Nephron (organoid): ENCODE measurements at regions not wholly inside any gene's neighbourhood (a gene's known extent, or its start where the extent isn't known, plus 50 kb on each side); places are given as distances from the start of the nearest gene placed in this dataset.

Experiments
- H3K27ac Mint-ChIP-seq, 3 experiments: 2 replicates each; pipeline ENCODE4 v1.8.0; 2020; ENCODE audit warnings: mixed read lengths in 3 of 3, mild to moderate bottlenecking in 2 of 3, moderate library complexity in 1 of 3
- H3K27me3 Mint-ChIP-seq: 2 replicates; pipeline ENCODE4 v1.8.0; 2021; ENCODE audit warnings: low read depth, mild to moderate bottlenecking, moderate library complexity, mixed read lengths
- H3K36me3 Mint-ChIP-seq: 2 replicates; pipeline ENCODE4 v1.8.0; 2020; ENCODE audit warnings: low read depth, mixed read lengths
- H3K4me1 Mint-ChIP-seq: 2 replicates; pipeline ENCODE4 v1.8.0; 2020; ENCODE audit warnings: mixed read lengths
- H3K4me3 Mint-ChIP-seq, 3 experiments: 2 replicates each; pipeline ENCODE4 v1.8.0; 2020; ENCODE audit warnings: mild to moderate bottlenecking in 3 of 3, mixed read lengths in 3 of 3, moderate library complexity in 2 of 3
- H3K9me3 Mint-ChIP-seq: 2 replicates; pipeline ENCODE4 v1.8.0; 2020; ENCODE audit warnings: mixed read lengths
- TF ChIP-seq, protein P1 (sequence below), 3 experiments: fragments of 200-600 bp; sonication (generic); IDR thresholded peaks; one replicate each; pipeline ENCODE4 v1.5.0; 2021; ENCODE audit warnings: antibody characterized with exemption in 3 of 3; ENCODE audit not compliant: unreplicated experiment in 3 of 3

- no peaks in the 10 kb centered on the region for H3K4me1 Mint-ChIP-seq
- TF ChIP-seq, protein P1, sequence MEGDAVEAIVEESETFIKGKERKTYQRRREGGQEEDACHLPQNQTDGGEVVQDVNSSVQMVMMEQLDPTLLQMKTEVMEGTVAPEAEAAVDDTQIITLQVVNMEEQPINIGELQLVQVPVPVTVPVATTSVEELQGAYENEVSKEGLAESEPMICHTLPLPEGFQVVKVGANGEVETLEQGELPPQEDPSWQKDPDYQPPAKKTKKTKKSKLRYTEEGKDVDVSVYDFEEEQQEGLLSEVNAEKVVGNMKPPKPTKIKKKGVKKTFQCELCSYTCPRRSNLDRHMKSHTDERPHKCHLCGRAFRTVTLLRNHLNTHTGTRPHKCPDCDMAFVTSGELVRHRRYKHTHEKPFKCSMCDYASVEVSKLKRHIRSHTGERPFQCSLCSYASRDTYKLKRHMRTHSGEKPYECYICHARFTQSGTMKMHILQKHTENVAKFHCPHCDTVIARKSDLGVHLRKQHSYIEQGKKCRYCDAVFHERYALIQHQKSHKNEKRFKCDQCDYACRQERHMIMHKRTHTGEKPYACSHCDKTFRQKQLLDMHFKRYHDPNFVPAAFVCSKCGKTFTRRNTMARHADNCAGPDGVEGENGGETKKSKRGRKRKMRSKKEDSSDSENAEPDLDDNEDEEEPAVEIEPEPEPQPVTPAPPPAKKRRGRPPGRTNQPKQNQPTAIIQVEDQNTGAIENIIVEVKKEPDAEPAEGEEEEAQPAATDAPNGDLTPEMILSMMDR (IDR thresholded peaks at IDR 0.05; ENCODE audit: unreplicated experiment in 3 of 3): no peak
- H3K36me3 Mint-ChIP-seq: no peaks in the 10 kb centered on the region
- H3K9me3 Mint-ChIP-seq: peaks cover 8% of the 10 kb centered on the region
- H3K27me3 Mint-ChIP-seq: peaks cover 35% of the 10 kb centered on the region
- H3K27ac Mint-ChIP-seq: no peak overlapping the region
- H3K4me3 Mint-ChIP-seq: no peak overlapping the region
Observed at GRCh38 chr6:169838346-169839028, 87.1 kb downstream of the ERMARD start.

DNA sequence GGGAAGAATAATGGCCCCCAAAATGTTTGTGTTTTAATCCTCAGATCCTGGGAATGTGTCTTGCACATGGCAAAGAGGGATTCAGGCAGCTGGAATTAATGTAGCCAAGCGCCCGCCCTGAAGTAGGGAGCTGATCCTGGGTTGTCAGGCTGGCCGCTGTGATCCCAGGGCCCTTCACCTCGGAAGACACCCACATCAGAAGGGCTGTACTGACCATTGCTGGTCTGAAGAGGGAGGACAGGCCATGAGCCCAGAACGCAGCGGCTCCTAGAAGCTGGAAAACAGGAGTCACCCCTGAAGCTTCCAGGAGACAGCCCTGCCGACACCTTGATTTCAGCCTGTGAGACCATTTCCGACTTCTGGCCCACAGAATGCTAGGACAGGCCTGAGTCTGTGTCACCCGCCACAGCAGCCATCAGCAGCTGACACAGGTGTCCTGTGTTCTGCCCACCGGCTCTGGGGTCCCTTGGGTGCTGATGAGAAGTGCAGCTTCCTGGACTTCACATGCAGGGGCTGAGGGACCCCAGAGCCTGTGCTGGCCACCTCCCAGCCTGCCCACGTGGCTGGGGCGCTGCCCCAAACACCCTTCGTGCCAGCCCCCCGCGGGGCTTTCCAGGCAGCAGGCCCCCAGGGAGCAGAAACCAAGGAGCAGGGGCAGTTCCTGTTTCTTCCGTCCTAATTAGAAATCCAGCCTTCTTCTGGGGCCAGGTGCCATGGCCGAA is 86.3 kb downstream of the ERMARD start:
- Mint-ChIP-seq H3K36me3 (no peaks in the 10 kb centered on the region), H3K4me3 (no peak overlapping the region), H3K4me1 (no peaks in the 10 kb centered on the region), H3K27me3 (peaks cover 36% of the 10 kb centered on the region), H3K27ac (no peak overlapping the region), H3K9me3 (peaks cover 8% of the 10 kb centered on the region)
- TF ChIP-seq, protein P1 (IDR thresholded peaks at IDR 0.05; ENCODE audit: unreplicated experiment in 3 of 3): no peak

GRCh38 chr6:169833258-169833794 is 81.9 kb downstream of the ERMARD start:
- Mint-ChIP-seq H3K9me3 (peaks cover 7% of the 10 kb centered on the region), H3K4me3 (no peak overlapping the region), H3K27me3 (peaks cover 49% of the 10 kb centered on the region), H3K36me3 (no peaks in the 10 kb centered on the region), H3K27ac (no peak overlapping the region), H3K4me1 (peaks cover 6% of the 10 kb centered on the region)
- TF ChIP-seq, protein P1 (IDR thresholded peaks at IDR 0.05; ENCODE audit: unreplicated experiment in 3 of 3): no peak

DNA sequence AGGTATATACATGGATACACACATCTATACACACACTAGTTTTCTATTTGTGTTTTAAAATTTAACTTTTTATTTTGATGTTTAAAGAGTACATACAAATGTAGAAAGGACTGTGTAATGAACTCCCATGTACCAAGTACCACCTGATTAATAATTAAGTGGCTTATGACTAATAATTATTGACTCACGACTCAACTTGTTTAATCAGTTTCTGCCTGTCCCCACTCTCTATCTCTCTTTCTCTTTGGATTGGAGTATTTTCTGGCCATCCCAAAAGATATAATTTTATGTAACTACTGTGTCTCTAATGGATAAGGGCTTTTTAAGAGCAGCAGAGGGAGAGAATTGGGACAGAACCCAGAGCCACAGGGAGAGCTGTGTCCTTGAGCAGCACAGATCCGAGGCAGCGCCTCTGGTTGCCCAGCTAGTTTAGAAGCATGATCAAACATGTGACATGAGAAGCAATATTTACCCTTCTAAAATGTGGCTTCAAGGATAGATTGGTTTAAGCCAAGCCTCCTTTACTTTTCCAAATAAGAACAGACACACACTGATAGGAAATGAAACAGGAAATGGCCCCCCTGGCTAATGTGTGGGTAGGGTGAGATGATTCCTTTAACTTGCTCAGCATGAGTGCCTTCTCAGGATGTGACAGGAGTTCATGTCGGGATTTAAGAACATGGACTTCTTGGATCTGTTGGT is 81.0 kb downstream of the ERMARD start:
- Mint-ChIP-seq H3K27me3 (peaks cover 52% of the 10 kb centered on the region), H3K27ac (no peak overlapping the region), H3K36me3 (no peaks in the 10 kb centered on the region), H3K9me3 (peaks cover 9% of the 10 kb centered on the region), H3K4me3 (no peak overlapping the region), H3K4me1 (peaks cover 6% of the 10 kb centered on the region)
- TF ChIP-seq, protein P1 (IDR thresholded peaks at IDR 0.05; ENCODE audit: unreplicated experiment in 3 of 3): no peak

GRCh38 chr6:169831450-169832246 is 80.2 kb downstream of the ERMARD start:
- Mint-ChIP-seq H3K4me1 (peaks cover 6% of the 10 kb centered on the region), H3K27ac (peak overlapping the region in 2 of 3 experiments; percentile 0 to 2), H3K4me3 (peak overlapping the region in 2 of 3 experiments; percentile 0 to 3), H3K36me3 (no peaks in the 10 kb centered on the region), H3K27me3 (peaks cover 51% of the 10 kb centered on the region), H3K9me3 (peaks cover 9% of the 10 kb centered on the region)
- TF ChIP-seq, protein P1 (IDR thresholded peaks at IDR 0.05; ENCODE audit: unreplicated experiment in 3 of 3): peak; percentile 94 to 96 (median 94)
